Neuronal stem cell (in vitro differentiated cells): ENCODE measurements at regions not wholly inside any gene's neighbourhood (a gene's known extent, or its start where the extent isn't known, plus 50 kb on each side); places are given as distances from the start of the nearest gene placed in this dataset.

Experiments used
- DNase-seq: peaks from one replicate; pipeline ENCODE4 v3.0.0-alpha.2; 2013; ENCODE audit warnings: low spot score
- H2AFZ ChIP-seq: one replicate; pipeline ENCODE4 v1.6.1; 2013; ENCODE audit warnings: mild to moderate bottlenecking, low read length, inconsistent platforms
- H2AK5ac ChIP-seq: 2 replicates; pipeline ENCODE4 v1.6.1; 2013; ENCODE audit warnings: low read depth, mild to moderate bottlenecking, inconsistent platforms, low read length, moderate library complexity, mixed read lengths
- H2BK120ac ChIP-seq: 2 replicates; pipeline ENCODE4 v1.6.1; 2013; ENCODE audit warnings: low read depth, mild to moderate bottlenecking, inconsistent platforms, low read length, moderate library complexity, mixed read lengths
- H2BK12ac ChIP-seq: one replicate; pipeline ENCODE4 v1.6.1; 2013; ENCODE audit warnings: low read length, inconsistent platforms
- H2BK15ac ChIP-seq: 2 replicates; pipeline ENCODE4 v1.6.1; 2013; ENCODE audit warnings: mild to moderate bottlenecking, low read length, inconsistent platforms, mixed read lengths
- H2BK5ac ChIP-seq: one replicate; pipeline ENCODE4 v1.6.1; 2013; ENCODE audit warnings: inconsistent platforms, mild to moderate bottlenecking, low read length, moderate library complexity
- H3K14ac ChIP-seq: one replicate; pipeline ENCODE4 v1.6.1; 2013; ENCODE audit warnings: low read length, inconsistent platforms
- H3K18ac ChIP-seq: 2 replicates; pipeline ENCODE4 v1.6.1; 2013; ENCODE audit warnings: low read length, inconsistent platforms
- H3K23ac ChIP-seq: 2 replicates; pipeline ENCODE4 v1.6.1; 2013; ENCODE audit warnings: low read depth, mild to moderate bottlenecking, mixed read lengths, low read length, inconsistent platforms; ENCODE audit not compliant: poor library complexity
- H3K27ac ChIP-seq: replicated peaks from 3 replicates; pipeline ENCODE4 v1.5.1; 2013; ENCODE audit warnings: low read length, inconsistent platforms
- H3K27me3 ChIP-seq, 3 experiments: 2 replicates each; pipeline ENCODE4 v1.6.1; 2013; ENCODE audit warnings: low read length in 3 of 3, mild to moderate bottlenecking in 2 of 3, inconsistent platforms in 1 of 3, low read depth in 1 of 3, mixed read lengths in 1 of 3, moderate library complexity in 1 of 3; ENCODE audit not compliant: control insufficient read depth in 3 of 3, insufficient read depth in 3 of 3
- H3K36me3 ChIP-seq, 2 donors: replicated peaks in 1 of 2; 2 replicates each; pipeline ENCODE4 v1.6.1; 2013; ENCODE audit warnings: low read length in 2 of 2; ENCODE audit not compliant: control insufficient read depth in 2 of 2, insufficient read depth in 2 of 2
- H3K4ac ChIP-seq: 2 replicates; pipeline ENCODE4 v1.6.1; 2013; ENCODE audit warnings: inconsistent platforms, mild to moderate bottlenecking, low read length, moderate library complexity
- H3K4me1 ChIP-seq, 2 donors: 1 replicate in 1 of 2; 2 replicates in 1 of 2; pipeline ENCODE4 v1.6.1; 2013; ENCODE audit warnings: low read length in 2 of 2, low read depth in 1 of 2; ENCODE audit not compliant: control insufficient read depth in 2 of 2, insufficient read depth in 1 of 2
- H3K4me2 ChIP-seq: one replicate; pipeline ENCODE4 v1.6.1; 2013; ENCODE audit warnings: mild to moderate bottlenecking, low read length, inconsistent platforms; ENCODE audit not compliant: insufficient read depth, poor library complexity, severe bottlenecking
- H3K4me3 ChIP-seq, 2 donors: 2 replicates each; pipeline ENCODE4 v1.5.1; 2013; ENCODE audit warnings: low read length in 2 of 2, mild to moderate bottlenecking in 2 of 2, inconsistent platforms in 1 of 2, moderate library complexity in 1 of 2
- H3K79me1 ChIP-seq: one replicate; pipeline ENCODE4 v1.6.1; 2013; ENCODE audit warnings: low read depth, mild to moderate bottlenecking, inconsistent platforms, low read length, moderate library complexity
- H3K9ac ChIP-seq: one replicate; pipeline ENCODE4 v1.6.1; 2013; ENCODE audit warnings: mild to moderate bottlenecking, low read depth, low read length, inconsistent platforms; ENCODE audit not compliant: poor library complexity
- H3K9me3 ChIP-seq, 2 donors: replicated peaks in 1 of 2; 2 replicates each; pipeline versions ENCODE3 to v1.6.1; 2013; ENCODE audit warnings: low read length in 2 of 2, mild to moderate bottlenecking in 2 of 2, inconsistent platforms in 1 of 2, low read depth in 1 of 2, mixed read lengths in 1 of 2, moderate library complexity in 1 of 2; ENCODE audit not compliant: control insufficient read depth in 2 of 2, insufficient read depth in 1 of 2
- H4K8ac ChIP-seq: one replicate; pipeline ENCODE4 v1.6.1; 2013; ENCODE audit warnings: low read depth, mild to moderate bottlenecking, inconsistent platforms, low read length, moderate library complexity
- H4K91ac ChIP-seq: one replicate; pipeline ENCODE4 v1.6.1; 2013; ENCODE audit warnings: low read length, low read depth, mild to moderate bottlenecking, inconsistent platforms; ENCODE audit not compliant: poor library complexity
- WGBS, 2 donors: extraction: QIAGEN DNeasy Blood & Tissue Kit; methylation state at CpG; one replicate each; pipeline ENCODE4 v1.1.7; 2013; ENCODE audit warnings: missing lambda C conversion rate in 2 of 2, mixed read lengths in 1 of 2; ENCODE audit not compliant: insufficient read length in 2 of 2, insufficient replicate concordance in 1 of 2; ENCODE audit errors: extremely low coverage in 2 of 2; 5-methylcytosine and 5-hydroxymethylcytosine counted together

DNA sequence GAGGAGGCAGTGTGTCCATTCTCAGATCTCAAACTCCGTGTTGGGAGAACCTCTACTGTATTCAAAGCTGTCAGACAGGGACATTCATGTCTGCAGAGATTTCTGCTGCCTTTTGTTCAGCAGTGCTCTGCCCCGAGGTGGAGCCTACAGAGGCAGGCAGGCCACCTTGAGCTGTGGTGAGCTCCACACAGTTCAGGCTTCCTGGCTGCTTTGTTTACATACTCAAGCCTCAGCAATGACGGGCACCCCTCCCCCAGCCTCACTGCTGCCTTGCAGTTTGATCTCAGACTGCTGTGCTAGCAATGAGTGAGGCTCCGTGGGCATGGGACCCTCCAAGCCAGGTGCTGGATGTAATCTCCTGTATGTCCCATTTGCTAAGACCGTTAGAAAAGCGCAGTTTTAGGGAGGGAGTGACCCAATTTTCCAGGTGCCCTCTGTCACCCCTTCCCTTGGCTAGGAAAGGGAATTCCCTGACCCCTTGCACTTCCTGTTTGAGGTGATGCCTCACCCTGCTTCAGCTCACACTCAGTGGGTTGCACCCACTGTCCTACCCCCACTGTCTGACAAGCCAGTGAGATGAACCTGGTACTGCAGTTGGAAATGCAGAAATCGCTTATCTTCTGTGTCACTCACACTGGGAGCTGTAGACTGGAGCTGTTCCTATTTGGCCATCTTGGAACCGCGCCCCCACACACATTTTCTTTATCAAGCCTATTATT, 458.9 kb upstream of the HSFY2 start:
- Histone ChIP-seq H3K36me3 (no peaks in the 10 kb centered on the region), H3K4me2 (peak overlapping the region; percentile 18), H3K14ac (no peak overlapping the region), H3K4me1 (no peaks in the 10 kb centered on the region), H4K91ac (no peak overlapping the region), H2AFZ (no peak overlapping the region), H3K27me3 (no peaks in the 10 kb centered on the region), H3K23ac (no peak overlapping the region), H3K79me1 (no peaks in the 10 kb centered on the region), H2BK120ac (no peak overlapping the region), H4K8ac (peak overlapping the region; percentile 17), H3K4ac (no peak overlapping the region), H3K9me3 (no peaks in the 10 kb centered on the region), H2AK5ac (no peak overlapping the region), H2BK15ac (no peak overlapping the region), H3K18ac (no peak overlapping the region), H3K9ac (no peak overlapping the region), H3K27ac (no peak overlapping the region), H2BK5ac (no peak overlapping the region), H3K4me3 (no peak overlapping the region), H2BK12ac (no peak overlapping the region)
- no CpG with 5 or more reads among the region's 9 CpGs for WGBS, 2 donors
- no peak for DNase-seq

DNA sequence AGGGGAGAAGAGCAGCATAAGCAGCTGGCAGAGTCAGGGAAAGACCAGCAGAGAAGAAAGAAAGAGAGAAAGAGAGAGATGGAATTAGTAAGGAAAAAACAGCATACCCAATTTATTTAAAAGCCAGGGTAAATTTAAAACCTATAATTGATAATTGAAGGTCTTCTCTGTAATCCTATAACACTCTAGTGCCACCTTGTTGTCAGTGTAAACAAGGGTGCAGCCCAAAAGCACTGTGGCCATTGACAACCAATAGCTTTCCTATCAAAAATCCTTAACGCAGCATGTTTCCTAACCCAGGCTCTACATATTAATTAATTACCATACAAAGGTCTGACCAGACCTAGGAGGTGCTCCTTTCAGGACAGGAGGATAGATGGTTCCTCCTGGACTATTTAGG, 447.2 kb upstream of the HSFY2 start:
- Histone ChIP-seq H3K9me3 (no peaks in the 10 kb centered on the region), H3K4me2 (no peak overlapping the region), H2BK15ac (no peak overlapping the region), H3K9ac (no peak overlapping the region), H3K27me3 (no peaks in the 10 kb centered on the region), H4K8ac (no peak overlapping the region), H2BK120ac (no peak overlapping the region), H4K91ac (no peak overlapping the region), H3K4ac (no peak overlapping the region), H3K4me3 (no peak overlapping the region), H3K4me1 (no peaks in the 10 kb centered on the region), H3K27ac (no peak overlapping the region), H2BK12ac (no peak overlapping the region), H3K36me3 (no peaks in the 10 kb centered on the region), H2BK5ac (no peak overlapping the region), H2AFZ (no peak overlapping the region), H2AK5ac (no peak overlapping the region), H3K14ac (no peak overlapping the region), H3K79me1 (no peaks in the 10 kb centered on the region), H3K23ac (no peak overlapping the region), H3K18ac (no peak overlapping the region)
- DNase-seq = no peak
- no CpG with 5 or more reads among the region's 1 CpG for WGBS, 2 donors

DNA sequence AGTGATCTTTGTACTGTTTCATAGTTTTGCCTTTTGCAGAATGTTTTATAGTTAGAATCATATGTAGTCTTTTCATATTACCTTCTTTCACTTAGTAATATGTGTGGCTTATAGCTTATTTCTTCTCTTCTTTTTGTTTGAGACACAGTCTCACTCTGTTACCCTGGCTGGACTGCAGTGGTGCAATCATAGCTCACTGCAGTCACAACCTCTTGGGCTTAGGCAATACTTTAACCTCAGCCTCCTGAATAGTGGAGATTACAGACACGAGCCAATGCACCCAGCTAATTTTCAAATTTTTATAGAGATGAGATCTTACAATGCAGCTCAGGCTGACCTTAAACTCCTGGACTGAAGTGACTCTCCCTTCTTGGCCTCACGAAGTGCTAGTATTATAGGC, 435.4 kb upstream of the HSFY2 start:
- H3K23ac ChIP-seq = no peak overlapping the region
- H3K18ac ChIP-seq = no peak overlapping the region
- no peaks in the 10 kb centered on the region for H3K36me3 ChIP-seq
- H2BK12ac ChIP-seq = no peak overlapping the region
- H3K4ac ChIP-seq = no peak overlapping the region
- no CpG with 5 or more reads among the region's 2 CpGs for WGBS, 2 donors
- no peak overlapping the region for H3K9ac ChIP-seq
- H2BK5ac ChIP-seq = no peak overlapping the region
- H2AFZ ChIP-seq = no peak overlapping the region
- H4K8ac ChIP-seq = no peak overlapping the region
- no peak overlapping the region for H3K4me2 ChIP-seq
- no peaks in the 10 kb centered on the region for H3K27me3 ChIP-seq
- H2AK5ac ChIP-seq = no peak overlapping the region
- no peak overlapping the region for H2BK120ac ChIP-seq
- H3K4me3 ChIP-seq = no peak overlapping the region
- no peaks in the 10 kb centered on the region for H3K4me1 ChIP-seq
- DNase-seq = no peak
- no peak overlapping the region for H4K91ac ChIP-seq
- no peak overlapping the region for H2BK15ac ChIP-seq
- no peaks in the 10 kb centered on the region for H3K79me1 ChIP-seq
- no peaks in the 10 kb centered on the region for H3K9me3 ChIP-seq
- no peak overlapping the region for H3K14ac ChIP-seq
- H3K27ac ChIP-seq = no peak overlapping the region

DNA sequence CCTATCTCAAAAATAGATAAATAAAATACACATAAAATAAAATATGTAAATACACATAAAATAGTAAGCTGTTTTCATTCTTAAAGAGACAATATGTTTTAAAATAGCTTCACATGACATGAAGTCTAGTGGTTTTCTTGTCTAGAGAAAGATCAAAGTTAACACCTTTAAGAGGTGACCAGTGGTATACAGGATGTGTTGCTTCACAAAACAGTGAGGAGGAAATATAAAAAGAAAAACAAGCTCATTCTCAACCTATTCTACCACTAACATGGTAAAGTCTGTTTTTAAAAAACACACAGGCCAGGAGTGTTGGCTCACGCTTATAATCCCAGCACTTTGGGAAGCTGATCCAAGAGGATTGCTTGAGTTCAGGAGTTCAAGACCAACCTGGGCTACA, 433.5 kb upstream of the HSFY2 start:
- no peak overlapping the region for H3K23ac ChIP-seq
- H3K4me1 ChIP-seq = no peaks in the 10 kb centered on the region
- H3K79me1 ChIP-seq = no peaks in the 10 kb centered on the region
- H2BK12ac ChIP-seq = no peak overlapping the region
- H3K18ac ChIP-seq = no peak overlapping the region
- no peaks in the 10 kb centered on the region for H3K27me3 ChIP-seq
- H3K36me3 ChIP-seq = no peaks in the 10 kb centered on the region
- H3K4me3 ChIP-seq = no peak overlapping the region
- no peak overlapping the region for H2BK5ac ChIP-seq
- H3K9ac ChIP-seq = no peak overlapping the region
- H4K8ac ChIP-seq = no peak overlapping the region
- H2AK5ac ChIP-seq = no peak overlapping the region
- H2AFZ ChIP-seq = no peak overlapping the region
- no peaks in the 10 kb centered on the region for H3K9me3 ChIP-seq
- H3K27ac ChIP-seq = no peak overlapping the region
- H2BK15ac ChIP-seq = no peak overlapping the region
- no CpG with 5 or more reads among the region's 1 CpG for WGBS, 2 donors
- H2BK120ac ChIP-seq = no peak overlapping the region
- no peak overlapping the region for H3K4me2 ChIP-seq
- DNase-seq = no peak
- no peak overlapping the region for H3K4ac ChIP-seq
- no peak overlapping the region for H4K91ac ChIP-seq
- H3K14ac ChIP-seq = no peak overlapping the region
